ENCODE measurements at regions not wholly inside any gene's neighbourhood (a gene's known extent, or its start where the extent isn't known, plus 50 kb on each side); places are given as distances from the start of the nearest gene placed in this dataset.

- no peak overlapping the region for H2AFZ ChIP-seq (ENCODE audit: low read length)
- no peak overlapping the region for H3K4me3 ChIP-seq (replicated peaks in 1 of 3; ENCODE audit: insufficient read depth in 1 of 3, low read depth in 2 of 3, low read length in 3 of 3)
- WGBS (ENCODE audit: low lambda C conversion rate), result 19% methylated on average over 4 of the region's 14 CpGs
- no peaks in the 10 kb centered on the region for H3K4me1 ChIP-seq (ENCODE audit: insufficient read depth, low read length)
- no peaks in the 10 kb centered on the region for H3K9me3 ChIP-seq (ENCODE audit: low read length)
- POLR2A ChIA-PET, result no interaction called here
- no peak overlapping the region for H3K4me2 ChIP-seq (ENCODE audit: low read depth, low read length)
- no peak for FAIRE-seq
- BruUV-seq (replicated peaks), result no TSS peak
- no peak for ATAC-seq
- no peak overlapping the region for H3K27ac ChIP-seq (ENCODE audit: extremely low read length, insufficient read depth, low read length)
- no peak overlapping the region for H3K9ac ChIP-seq (ENCODE audit: insufficient read depth, low read depth, low read length)
- TF ChIP-seq, protein P1, sequence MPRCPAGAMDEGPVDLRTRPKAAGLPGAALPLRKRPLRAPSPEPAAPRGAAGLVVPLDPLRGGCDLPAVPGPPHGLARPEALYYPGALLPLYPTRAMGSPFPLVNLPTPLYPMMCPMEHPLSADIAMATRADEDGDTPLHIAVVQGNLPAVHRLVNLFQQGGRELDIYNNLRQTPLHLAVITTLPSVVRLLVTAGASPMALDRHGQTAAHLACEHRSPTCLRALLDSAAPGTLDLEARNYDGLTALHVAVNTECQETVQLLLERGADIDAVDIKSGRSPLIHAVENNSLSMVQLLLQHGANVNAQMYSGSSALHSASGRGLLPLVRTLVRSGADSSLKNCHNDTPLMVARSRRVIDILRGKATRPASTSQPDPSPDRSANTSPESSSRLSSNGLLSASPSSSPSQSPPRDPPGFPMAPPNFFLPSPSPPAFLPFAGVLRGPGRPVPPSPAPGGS (CRISPR knock-in tag; IDR thresholded peaks at IDR 0.05), result no peak
- TF ChIP-seq SMAD3 (CRISPR knock-in tag; IDR thresholded peaks at IDR 0.05), result no peak
- no peak for TF ChIP-seq SMYD3 (CRISPR knock-in tag; IDR thresholded peaks at IDR 0.05)
- no peak for TF ChIP-seq TAF1 (CRISPR knock-in tag; IDR thresholded peaks at IDR 0.05)
- TF ChIP-seq LRRFIP1 (CRISPR knock-in tag; conservative IDR thresholded peaks at IDR 0.05), result no peak
- no peak for TF ChIP-seq EP300 (IDR thresholded peaks at IDR 0.05; ENCODE audit: low read depth in 2 of 2, low read length in 2 of 2)
- TF ChIP-seq EP300 (CRISPR knock-in tag; IDR thresholded peaks at IDR 0.05; ENCODE audit: borderline replicate concordance), result no peak
- TF ChIP-seq MXD4 (CRISPR knock-in tag; IDR thresholded peaks at IDR 0.05), result no peak
- no peak for TF ChIP-seq RARG (CRISPR knock-in tag; IDR thresholded peaks at IDR 0.05; ENCODE audit: low read depth)
- no peak for TF ChIP-seq POLR2AphosphoS5 (IDR thresholded peaks at IDR 0.05; ENCODE audit: low read depth, low read length)
- no peak for TF ChIP-seq HNF1B (CRISPR knock-in tag; IDR thresholded peaks at IDR 0.05)
- TF ChIP-seq ZNF782 (CRISPR knock-in tag; IDR thresholded peaks at IDR 0.05; ENCODE audit: borderline replicate concordance), result no peak
- TF ChIP-seq ZNF598 (CRISPR knock-in tag; IDR thresholded peaks at IDR 0.05; ENCODE audit: borderline replicate concordance), result no peak
- H3K79me2 ChIP-seq (ENCODE audit: insufficient read depth, low read length), result no peaks in the 10 kb centered on the region
- no peaks in the 10 kb centered on the region for H3K36me3 ChIP-seq (replicated peaks in 1 of 2; ENCODE audit: control insufficient read depth in 1 of 2, insufficient read depth in 2 of 2, low read length in 2 of 2)
- no peaks in the 10 kb centered on the region for H4K20me1 ChIP-seq (ENCODE audit: insufficient read depth, low read length)
- intact Hi-C loops (cut with micrococcal nuclease; ENCODE audit: unreplicated experiment) (loop anchor here (1.0 kb wide), 1 partner anchor 23 kb away; no protein-coding TSS in a partner anchor), in situ Hi-C loops (cut with HindIII; ENCODE audit: extremely low pct_ligation_motif_present, low pct_unique_long_range_greater_than_20kb) (loop anchor here (25.0 kb wide), 1 partner anchor 609 kb away; no protein-coding TSS in a partner anchor)
- CTCF ChIA-PET (ENCODE audit: low intra/inter-chr PET ratio, low total read pairs), result no interaction called here
- no peak for DNase-seq (ENCODE audit: low spot score)
- H3K27me3 ChIP-seq (ENCODE audit: control insufficient read depth in 1 of 2, insufficient read depth in 2 of 2, low read length in 2 of 2), result peaks cover 0 to 28% of the 10 kb centered on the region in 2 experiments; a peak in 3 of 5 replicates
These were observed 595.3 kb upstream of the MGMT start for GRCh38 chr10:128871671-128872231.

Measured in HepG2 (cell line).